Liver (tissue), 3 donors: ENCODE measurements at regions not wholly inside any gene's neighbourhood (a gene's known extent, or its start where the extent isn't known, plus 50 kb on each side); places are given as distances from the start of the nearest gene placed in this dataset.

Experiments used
- EGR1 ChIP-seq, 2 donors: IDR thresholded peaks; 2 replicates each; pipeline ENCODE4 v1.6.1; 2016 to 2018; ENCODE audit warnings: antibody characterized with exemption in 2 of 2, low read depth in 2 of 2
- TAF1 ChIP-seq: conservative IDR thresholded peaks from 2 replicates; pipeline ENCODE4 v1.6.1; 2016; ENCODE audit warnings: antibody characterized with exemption, mild to moderate bottlenecking
- YY1 ChIP-seq: IDR thresholded peaks from 2 replicates; pipeline ENCODE4 v1.6.1; 2016; ENCODE audit warnings: antibody characterized with exemption, mild to moderate bottlenecking
- TF ChIP-seq, protein P1 (sequence below): fragments of 150-350 bp; IDR thresholded peaks from 2 replicates; pipeline ENCODE4 v1.5.1; 2017; ENCODE audit warnings: improper control_type of control experiment, low read depth, low read length; ENCODE audit not compliant: missing input control
- TF ChIP-seq, protein P2 (sequence below): IDR thresholded peaks from 2 replicates; pipeline ENCODE4 v1.6.1; 2016; ENCODE audit warnings: antibody characterized with exemption, mild to moderate bottlenecking
- TF ChIP-seq, protein P3 (sequence below): IDR thresholded peaks from 2 replicates; pipeline ENCODE4 v1.6.1; 2016; ENCODE audit warnings: antibody characterized with exemption
- donor health status: healthy.
- donor health status: healthy.

DNA sequence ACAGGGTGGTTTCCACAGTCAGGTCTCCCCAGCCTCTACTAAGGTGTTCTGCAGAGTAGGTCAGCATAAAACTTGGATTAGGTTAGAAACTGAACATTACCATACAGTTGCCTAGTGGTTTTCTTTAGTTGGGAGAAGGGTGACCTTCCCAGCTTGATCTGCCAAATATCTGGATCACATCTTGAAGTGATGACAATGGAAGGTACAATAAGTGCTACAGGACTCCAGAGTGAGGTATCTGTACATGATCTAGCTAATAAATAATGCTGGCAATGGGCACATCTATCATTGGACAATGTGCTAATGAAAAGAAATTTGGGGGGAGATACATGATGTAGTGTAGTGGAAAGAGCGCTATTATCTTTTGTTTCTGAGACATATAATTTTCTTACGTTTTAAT lies 54.6 kb upstream of the ACVR1 start:
- TF ChIP-seq, protein P1, sequence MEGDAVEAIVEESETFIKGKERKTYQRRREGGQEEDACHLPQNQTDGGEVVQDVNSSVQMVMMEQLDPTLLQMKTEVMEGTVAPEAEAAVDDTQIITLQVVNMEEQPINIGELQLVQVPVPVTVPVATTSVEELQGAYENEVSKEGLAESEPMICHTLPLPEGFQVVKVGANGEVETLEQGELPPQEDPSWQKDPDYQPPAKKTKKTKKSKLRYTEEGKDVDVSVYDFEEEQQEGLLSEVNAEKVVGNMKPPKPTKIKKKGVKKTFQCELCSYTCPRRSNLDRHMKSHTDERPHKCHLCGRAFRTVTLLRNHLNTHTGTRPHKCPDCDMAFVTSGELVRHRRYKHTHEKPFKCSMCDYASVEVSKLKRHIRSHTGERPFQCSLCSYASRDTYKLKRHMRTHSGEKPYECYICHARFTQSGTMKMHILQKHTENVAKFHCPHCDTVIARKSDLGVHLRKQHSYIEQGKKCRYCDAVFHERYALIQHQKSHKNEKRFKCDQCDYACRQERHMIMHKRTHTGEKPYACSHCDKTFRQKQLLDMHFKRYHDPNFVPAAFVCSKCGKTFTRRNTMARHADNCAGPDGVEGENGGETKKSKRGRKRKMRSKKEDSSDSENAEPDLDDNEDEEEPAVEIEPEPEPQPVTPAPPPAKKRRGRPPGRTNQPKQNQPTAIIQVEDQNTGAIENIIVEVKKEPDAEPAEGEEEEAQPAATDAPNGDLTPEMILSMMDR, result no peak
- TF ChIP-seq, protein P2, sequence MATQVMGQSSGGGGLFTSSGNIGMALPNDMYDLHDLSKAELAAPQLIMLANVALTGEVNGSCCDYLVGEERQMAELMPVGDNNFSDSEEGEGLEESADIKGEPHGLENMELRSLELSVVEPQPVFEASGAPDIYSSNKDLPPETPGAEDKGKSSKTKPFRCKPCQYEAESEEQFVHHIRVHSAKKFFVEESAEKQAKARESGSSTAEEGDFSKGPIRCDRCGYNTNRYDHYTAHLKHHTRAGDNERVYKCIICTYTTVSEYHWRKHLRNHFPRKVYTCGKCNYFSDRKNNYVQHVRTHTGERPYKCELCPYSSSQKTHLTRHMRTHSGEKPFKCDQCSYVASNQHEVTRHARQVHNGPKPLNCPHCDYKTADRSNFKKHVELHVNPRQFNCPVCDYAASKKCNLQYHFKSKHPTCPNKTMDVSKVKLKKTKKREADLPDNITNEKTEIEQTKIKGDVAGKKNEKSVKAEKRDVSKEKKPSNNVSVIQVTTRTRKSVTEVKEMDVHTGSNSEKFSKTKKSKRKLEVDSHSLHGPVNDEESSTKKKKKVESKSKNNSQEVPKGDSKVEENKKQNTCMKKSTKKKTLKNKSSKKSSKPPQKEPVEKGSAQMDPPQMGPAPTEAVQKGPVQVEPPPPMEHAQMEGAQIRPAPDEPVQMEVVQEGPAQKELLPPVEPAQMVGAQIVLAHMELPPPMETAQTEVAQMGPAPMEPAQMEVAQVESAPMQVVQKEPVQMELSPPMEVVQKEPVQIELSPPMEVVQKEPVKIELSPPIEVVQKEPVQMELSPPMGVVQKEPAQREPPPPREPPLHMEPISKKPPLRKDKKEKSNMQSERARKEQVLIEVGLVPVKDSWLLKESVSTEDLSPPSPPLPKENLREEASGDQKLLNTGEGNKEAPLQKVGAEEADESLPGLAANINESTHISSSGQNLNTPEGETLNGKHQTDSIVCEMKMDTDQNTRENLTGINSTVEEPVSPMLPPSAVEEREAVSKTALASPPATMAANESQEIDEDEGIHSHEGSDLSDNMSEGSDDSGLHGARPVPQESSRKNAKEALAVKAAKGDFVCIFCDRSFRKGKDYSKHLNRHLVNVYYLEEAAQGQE, result no peak
- TF ChIP-seq TAF1 (no peak), EGR1 (IDR thresholded peaks at IDR 0.05; ENCODE audit: low read depth in 2 of 2) (no peak), YY1 (no peak)
- TF ChIP-seq, protein P3, sequence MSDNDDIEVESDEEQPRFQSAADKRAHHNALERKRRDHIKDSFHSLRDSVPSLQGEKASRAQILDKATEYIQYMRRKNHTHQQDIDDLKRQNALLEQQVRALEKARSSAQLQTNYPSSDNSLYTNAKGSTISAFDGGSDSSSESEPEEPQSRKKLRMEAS, result no peak
